GM10847 (cell line): ENCODE measurements at regions not wholly inside any gene's neighbourhood (a gene's known extent, or its start where the extent isn't known, plus 50 kb on each side); places are given as distances from the start of the nearest gene placed in this dataset.

Experiments
- POLR2A ChIP-seq: IDR thresholded peaks from 2 replicates; pipeline ENCODE4 v1.6.1; 2011; ENCODE audit not compliant: insufficient read length; ENCODE audit errors: extremely low read depth

DNA sequence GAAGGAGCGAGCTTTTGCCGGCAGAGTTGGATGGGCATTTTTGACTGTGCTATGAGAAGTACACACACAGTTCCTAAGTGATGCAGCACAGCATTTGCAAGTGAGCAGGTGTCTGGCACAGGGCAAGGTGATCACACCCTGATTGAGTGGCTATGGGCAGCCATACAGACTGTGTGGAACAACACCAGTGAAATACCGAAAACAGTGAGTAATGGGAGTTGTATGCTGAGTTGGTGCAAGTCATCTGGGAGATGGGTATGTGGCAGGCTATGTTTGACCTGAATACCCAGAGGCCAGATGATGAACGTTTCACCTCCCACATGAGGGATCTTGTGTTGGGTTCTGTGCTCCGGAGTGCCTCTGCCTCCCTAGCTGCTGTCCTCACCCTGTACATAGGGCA, 53.5 kb upstream of the TIPARP start:
- no peak for TF ChIP-seq POLR2A

GRCh38 chr3:156620260-156620659, 54.1 kb upstream of the TIPARP start:
- TF ChIP-seq POLR2A, result no peak

GRCh38 chr3:156619376-156619775, 55.0 kb upstream of the TIPARP start:
- no peak for TF ChIP-seq POLR2A

DNA sequence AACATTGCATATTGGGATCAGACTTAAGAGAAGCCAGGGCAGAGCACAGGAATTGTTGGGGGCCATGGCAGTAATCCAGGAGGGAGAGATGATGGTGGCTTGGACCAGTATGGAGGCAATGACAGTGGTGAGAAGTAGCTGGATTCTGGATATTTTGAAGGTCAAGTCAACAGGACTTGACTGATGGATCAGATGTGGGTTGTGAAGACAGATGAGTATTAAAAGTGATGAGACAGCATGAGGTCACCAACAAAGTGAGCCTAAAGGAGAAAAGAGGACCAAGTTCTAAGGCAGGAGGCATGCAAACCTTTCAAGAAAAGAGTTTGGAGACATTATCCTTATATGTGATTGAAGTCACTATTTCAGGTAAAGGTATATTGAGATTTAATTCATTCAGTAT, 56.6 kb upstream of the TIPARP start:
- no peak for TF ChIP-seq POLR2A

DNA sequence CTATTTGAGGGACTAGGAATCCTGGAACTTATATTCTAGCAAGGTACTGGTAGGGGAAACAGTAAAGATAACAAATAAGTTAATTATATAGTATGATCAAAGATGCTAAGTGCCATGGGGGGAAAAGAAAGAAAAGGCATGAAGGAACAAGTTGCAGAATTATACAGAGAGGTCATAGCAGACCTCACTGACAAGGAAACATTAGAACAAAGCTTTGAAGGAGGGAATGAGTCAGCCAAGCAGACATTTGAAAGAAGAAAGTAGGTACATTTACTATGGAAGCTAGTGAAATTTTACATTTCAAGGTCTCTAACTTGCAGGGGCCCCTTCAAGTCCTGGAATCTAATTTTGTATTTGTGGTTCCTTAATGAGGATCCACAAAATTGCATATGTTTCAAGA, 57.2 kb upstream of the TIPARP start:
- no peak for TF ChIP-seq POLR2A

DNA sequence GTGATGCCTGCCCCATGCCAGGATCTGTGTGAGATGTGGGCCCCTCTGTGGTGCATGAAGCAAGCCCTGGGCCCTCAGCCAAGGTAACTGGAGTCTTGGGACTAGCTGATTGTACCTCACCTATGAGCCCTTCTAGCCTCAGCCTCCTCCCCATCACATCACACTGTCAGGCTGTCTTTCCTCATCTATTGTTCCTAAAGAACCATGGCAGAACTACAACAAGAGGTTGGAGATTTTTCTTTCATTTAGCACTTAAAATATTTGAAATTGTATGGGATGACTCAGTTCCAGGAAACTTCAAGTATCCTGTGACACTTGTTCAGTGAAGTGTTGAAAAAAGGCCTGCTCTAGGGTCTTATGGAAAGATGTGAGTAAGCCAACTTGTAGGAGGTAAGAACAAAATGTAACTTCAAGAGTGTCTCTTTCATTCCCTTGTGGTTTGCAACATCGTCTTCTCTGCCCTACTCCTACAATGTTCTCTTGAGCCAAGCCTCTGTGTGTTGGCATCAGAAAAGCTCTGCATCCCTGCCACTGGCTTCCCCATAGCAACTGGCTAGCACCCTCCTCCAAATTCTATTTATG, 58.7 kb upstream of the TIPARP start:
- TF ChIP-seq POLR2A, result no peak

DNA sequence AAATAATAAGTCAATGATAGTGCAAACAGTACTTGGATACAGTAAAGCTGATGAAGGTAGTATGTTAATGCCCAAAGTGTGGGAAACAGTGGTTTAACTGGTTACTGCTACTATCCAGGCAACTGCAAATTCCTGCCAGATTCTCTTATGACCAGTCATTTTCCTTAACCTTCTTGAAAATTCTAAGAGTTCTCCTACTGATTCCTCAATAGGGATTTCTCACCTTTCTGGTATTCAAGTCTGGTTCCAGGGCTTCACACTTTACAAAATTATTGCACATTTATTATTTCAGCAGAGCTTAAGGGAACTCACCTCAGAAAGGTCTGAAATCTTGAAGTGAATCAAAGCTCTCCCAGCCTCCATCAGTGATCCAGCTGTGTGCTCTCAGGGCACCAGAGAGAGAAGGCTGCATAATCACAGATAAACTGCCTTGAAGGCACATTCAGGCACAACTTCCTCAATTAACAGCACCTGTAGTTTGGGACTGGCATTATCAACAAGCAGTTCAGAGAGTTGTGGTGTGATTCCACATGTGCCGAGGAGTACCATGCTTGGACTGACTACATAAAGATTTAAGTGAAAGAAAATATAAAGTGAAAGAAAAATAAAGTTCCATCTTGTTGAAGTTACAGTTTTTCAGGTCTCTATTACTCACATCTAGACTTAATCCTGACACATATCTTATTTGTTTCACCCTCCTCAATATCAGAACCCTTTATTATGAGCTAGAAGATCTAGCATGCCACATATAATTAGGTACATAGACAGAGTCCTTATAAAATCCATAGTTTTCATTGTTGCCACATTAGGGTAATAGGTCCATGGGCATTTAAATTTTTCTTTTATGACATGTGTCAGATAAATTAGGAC, 59.5 kb upstream of the TIPARP start:
- TF ChIP-seq POLR2A, result no peak

GRCh38 chr3:156612903-156613302, 58.0 kb upstream of the SSR3 start:
- no peak for TF ChIP-seq POLR2A

DNA sequence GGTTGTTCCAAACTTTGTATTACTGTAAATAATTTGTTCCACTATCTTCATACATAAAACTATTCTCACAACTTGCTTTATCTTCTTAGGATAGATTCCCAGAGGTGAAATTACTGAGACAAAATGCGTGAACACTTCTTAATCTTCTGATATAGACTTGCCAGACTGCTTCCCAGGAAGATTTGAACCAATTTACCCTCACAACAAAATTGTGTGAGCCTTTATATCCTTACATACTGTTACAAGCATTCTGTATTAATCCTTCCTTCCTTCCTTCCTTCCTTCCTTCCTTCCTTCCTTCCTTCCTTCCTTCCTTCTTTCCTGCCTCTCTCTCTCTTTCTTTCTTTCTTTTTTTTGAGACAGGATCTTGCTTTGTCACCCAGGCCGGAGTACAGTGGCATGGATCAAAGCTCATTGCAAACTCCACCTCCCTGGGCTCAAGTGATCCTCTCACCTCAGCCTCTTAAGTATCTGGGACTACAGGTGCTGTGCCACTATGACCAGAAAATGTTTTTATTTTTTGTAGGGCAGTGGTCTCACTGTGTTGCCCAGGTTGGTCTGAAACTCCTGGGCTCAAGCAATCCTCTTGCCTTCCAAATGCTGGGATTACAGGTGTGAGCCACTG, 57.1 kb upstream of the SSR3 start:
- TF ChIP-seq POLR2A, result no peak

DNA sequence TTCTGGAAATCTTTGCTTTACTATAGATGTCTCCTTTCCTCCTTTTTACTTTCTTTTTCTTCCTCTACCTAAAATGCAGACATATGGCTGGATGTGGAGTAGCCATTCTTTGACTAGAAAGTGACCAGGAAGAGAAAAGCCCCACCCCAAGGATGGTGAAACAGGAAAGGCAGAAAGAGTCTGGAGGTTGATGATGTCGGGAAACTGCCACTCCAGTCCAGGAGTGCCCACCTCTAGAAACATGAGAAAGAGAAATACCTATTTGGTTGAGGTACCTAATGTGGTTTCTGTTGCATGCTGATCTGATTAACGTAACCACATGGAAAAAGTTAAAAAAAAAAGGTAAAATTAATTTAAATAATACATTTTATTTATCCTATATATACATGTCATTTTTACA, 55.2 kb upstream of the SSR3 start:
- no peak for TF ChIP-seq POLR2A

DNA sequence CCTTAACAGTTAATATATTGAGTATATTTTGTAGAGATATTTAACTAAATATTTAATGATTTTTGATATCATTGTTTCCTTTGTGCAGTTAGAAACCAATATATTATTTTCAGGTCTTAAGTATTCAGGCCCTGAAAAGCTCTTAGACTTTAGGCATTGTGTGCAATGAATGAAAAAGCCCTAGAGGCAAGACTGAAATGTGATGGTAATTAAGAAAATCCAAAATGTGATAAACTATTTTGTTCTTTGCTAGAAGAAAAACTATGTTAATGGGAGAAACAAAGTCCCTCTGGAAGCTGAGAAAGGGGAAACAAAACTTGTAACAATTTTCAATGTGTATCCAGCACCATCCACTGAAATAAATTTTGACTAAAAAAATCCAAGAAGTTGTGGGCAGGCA, 54.6 kb upstream of the SSR3 start:
- TF ChIP-seq POLR2A, result no peak

- TF ChIP-seq POLR2A, result no peak
Observed at GRCh38 chr3:156608601-156609514, 53.9 kb upstream of the SSR3 start.

- no peak for TF ChIP-seq POLR2A
Observed at GRCh38 chr3:156606729-156607128, 51.8 kb upstream of the SSR3 start.

GRCh38 chr3:156605686-156606605, 51.0 kb upstream of the SSR3 start:
- peak; percentile 25 for TF ChIP-seq POLR2A
